NOMO-1 (cell line): ENCODE measurements at regions not wholly inside any gene's neighbourhood (a gene's known extent, or its start where the extent isn't known, plus 50 kb on each side); places are given as distances from the start of the nearest gene placed in this dataset.

ENCODE experiments used
- DNase-seq, 2 experiments: peaks; one replicate each; lab custom pipeline; 2025; ENCODE audit not compliant: unreplicated experiment in 2 of 2; lab: John Stamatoyannopoulos, UW

- DNase-seq, result no peak
These were observed 197.2 kb downstream of the GLI2 start for GRCh38 chr2:120932881-120933280.

DNA sequence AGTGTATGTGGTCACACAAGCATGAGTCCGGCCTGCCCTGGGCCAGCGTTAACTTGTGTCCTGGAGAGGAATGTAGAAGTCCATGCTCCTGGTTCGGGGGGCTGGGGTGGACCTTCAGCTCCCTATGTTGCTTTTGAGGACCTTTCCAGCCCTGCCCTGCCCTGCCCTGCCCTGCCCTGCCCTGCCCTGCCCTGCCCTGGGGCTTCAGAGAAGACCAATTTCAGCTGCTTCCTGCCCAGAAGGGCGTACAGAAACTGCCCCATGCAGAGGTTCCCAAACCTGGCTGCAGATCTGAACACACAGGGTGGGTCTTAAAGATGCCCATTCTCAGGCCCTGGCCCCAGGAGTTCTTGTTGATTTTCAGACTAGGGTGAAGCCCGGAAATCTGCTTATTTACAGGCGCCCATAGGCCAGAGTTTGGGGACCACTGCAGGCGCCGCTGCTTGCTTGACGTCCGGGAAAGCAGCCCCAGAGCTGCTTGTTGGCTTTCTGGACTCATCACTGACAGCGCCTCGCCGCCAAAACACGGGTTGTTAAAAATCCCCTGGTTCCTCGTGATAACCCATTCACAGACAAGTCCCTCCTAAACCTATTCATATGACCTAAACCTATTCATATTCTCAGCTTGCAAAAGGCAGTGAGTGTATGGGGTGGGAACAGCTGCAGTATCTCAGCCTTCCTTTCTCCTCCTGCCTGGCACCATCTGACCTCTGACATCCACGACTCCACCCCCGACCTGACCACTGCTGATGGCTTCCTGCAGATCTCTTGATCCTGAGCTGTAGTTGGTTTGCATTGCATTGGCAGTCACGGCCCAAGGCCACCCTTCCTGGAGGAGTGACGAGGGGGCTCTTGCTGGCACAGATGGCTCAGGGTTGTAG lies 198.3 kb downstream of the GLI2 start:
- DNase-seq, result no peak

DNA sequence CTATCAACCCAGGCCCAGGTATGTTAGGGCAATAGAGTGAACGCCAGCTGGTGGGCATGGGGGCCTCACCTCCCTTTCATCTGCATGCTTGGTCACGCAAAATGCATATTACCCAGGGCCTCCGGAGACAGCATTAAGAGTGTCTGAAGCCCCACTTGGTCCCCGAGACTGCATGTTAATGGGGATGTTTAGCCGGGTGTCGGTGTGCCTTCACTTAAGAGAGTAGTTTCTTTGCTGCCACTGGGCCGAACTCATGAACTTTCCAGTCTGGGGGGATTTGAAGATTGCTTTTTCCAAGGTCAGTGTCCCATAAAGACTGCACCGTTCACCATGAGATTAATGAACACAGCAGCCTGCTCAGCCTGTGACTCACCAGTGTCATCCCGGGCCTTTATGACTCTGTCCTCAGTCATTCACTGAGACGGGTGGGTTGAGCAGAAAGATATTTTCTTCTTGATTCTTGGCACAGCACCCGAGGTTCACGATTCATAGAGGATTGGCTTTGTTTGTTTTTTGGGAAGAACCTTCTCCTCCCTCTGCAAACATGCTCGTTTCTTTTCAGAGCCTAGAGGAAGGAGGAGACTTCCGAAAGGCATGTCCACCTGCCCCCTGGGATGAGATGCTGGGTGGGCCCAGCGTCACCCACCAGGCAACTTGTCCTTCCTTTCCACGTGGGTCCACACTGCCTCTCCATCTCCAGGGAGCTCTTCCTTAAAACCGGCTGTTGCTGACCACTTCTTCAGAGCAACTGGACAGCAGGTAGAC lies 199.1 kb downstream of the GLI2 start:
- DNase-seq, result no peak

DNA sequence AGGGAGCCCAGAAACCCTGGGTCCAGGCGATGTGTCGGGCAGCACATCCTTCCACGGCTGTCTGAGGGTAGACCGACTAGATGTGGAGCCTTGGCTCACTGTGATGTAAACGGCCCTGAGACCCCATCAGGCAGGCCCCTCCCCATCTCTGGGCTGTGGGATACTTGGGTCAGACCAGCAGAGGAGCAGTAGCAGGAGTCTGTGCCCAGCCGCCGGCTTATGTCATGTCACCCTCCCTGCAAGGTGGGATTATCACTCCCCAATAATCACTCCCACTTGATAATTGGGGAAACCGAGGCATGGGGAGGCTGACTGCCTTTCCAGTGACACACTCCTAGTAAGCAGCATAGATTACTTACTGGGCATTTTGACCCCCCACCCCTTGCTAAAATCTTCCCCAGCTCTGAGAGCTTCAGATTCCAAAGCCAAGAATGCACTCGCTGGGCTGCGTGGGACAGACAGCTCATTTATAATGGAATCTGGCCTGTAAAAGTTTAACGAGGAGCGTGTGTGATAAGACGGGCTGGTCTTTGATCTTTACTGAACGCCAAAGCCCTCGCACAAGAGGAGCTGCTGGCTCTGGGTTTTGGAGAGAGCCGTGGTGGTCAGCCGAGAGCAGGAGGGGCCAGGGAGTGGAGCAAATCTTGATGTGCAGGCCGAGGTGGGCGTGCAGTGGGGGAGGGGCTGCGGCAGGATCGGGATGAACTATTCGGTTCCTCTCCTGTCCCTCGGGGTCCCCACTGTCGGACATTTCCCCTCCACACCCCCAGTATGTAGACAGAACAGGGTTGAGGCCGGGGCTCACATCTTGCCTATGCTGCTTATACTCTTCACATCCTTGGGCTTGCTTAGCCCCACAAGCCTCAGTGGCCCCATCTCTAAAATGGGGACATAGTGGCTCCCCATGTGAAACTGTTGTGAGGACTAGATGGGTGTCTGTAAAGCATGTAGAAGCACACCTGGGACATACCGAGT lies 200.0 kb downstream of the GLI2 start:
- no peak for DNase-seq

GRCh38 chr2:120936476-120937334 lies 201.0 kb downstream of the GLI2 start:
- DNase-seq, result no peak

GRCh38 chr2:120937686-120938044 lies 202.0 kb downstream of the GLI2 start:
- no peak for DNase-seq

- DNase-seq, result no peak
These were observed 202.5 kb downstream of the GLI2 start for GRCh38 chr2:120938045-120938771.

DNA sequence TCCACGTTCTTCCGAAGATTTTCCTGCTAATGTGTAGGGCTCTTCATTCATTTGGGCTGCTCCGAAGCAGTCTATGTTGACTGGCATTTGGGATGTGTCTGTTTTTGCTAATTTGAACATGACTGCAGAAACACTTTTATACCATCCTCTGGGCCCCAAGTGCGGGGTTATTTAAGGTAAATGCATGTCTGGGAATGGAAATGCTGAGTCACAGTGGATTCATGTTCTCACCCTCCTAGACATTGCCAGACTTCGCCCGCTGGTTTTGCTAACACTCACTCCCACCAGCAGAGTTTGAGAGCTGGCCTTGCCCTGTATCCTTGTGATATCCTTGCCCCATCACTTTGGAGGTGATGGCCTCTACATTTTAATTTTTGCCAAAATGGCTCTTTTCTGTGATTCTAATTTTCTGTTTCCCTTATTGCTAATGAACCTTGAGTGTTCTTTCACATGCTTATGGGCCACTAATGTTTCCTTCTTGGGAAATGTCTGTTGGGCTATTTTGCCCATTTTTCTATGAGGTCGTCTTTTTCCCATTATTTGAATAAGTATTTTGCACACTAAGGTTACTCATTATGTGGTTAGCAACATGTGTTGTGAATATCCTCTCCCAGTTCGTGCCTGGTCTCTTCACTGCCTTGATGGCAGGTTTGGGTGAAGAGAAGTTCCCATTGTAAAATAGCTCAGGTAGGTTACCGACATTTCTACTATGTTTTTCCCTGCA lies 204.1 kb downstream of the GLI2 start:
- DNase-seq, result no peak

GRCh38 chr2:120940319-120940696 lies 204.6 kb downstream of the GLI2 start:
- DNase-seq, result no peak

- DNase-seq, result no peak
These were observed 205.1 kb downstream of the GLI2 start for GRCh38 chr2:120940726-120941256.

GRCh38 chr2:120941571-120942120 lies 206.0 kb downstream of the GLI2 start:
- DNase-seq, result no peak

GRCh38 chr2:120942658-120943057 lies 207.0 kb downstream of the GLI2 start:
- no peak for DNase-seq

GRCh38 chr2:120943403-120944034 lies 207.9 kb downstream of the GLI2 start:
- DNase-seq, result no peak

GRCh38 chr2:120944575-120944974 lies 208.9 kb downstream of the GLI2 start:
- no peak for DNase-seq

- no peak for DNase-seq
These were observed 209.4 kb downstream of the GLI2 start for GRCh38 chr2:120945091-120945490.

- DNase-seq, result no peak
These were observed 210.3 kb downstream of the GLI2 start for GRCh38 chr2:120945832-120946499.

- no peak for DNase-seq
These were observed 211.7 kb downstream of the GLI2 start for GRCh38 chr2:120947327-120947726.
